WTC11 (cell line): ENCODE measurements at regions not wholly inside any gene's neighbourhood (a gene's known extent, or its start where the extent isn't known, plus 50 kb on each side); places are given as distances from the start of the nearest gene placed in this dataset.

Experiments used
- ATAC-seq: fragments of 200-7000 bp; cut with Tn5 transposase; 2 replicates; pipeline ENCODE4 v1.10.0; 2021; ENCODE audit warnings: mild to moderate bottlenecking, moderate library complexity
- CTCF ChIA-PET: fragments of 300-600 bp; sonication (Branson Sonifier 250); formaldehyde crosslinking; loops from one replicate; lab custom pipeline; 2021; ENCODE audit warnings: antibody characterized with exemption; lab: Charles Lee
- POLR2A ChIA-PET: fragments of 350-600 bp; sonication (Branson Sonifier 250); formaldehyde crosslinking; loops from one replicate; lab custom pipeline; 2021; ENCODE audit warnings: antibody characterized with exemption; lab: Charles Lee
- DNase-seq: peaks from one replicate; pipeline ENCODE4 v3.0.0; 2021; ENCODE audit warnings: low spot score
- H3K27ac Mint-ChIP-seq: 2 replicates; pipeline ENCODE4 v1.8.0; 2021; ENCODE audit warnings: mixed read lengths
- H3K27me3 Mint-ChIP-seq: 2 replicates; pipeline ENCODE4 v1.8.0; 2021; ENCODE audit warnings: low read depth, mild to moderate bottlenecking, moderate library complexity, mixed read lengths
- H3K36me3 Mint-ChIP-seq: 2 replicates; pipeline ENCODE4 v1.8.0; 2021; ENCODE audit warnings: mixed read lengths
- H3K4me1 Mint-ChIP-seq: 2 replicates; pipeline ENCODE4 v1.8.0; 2022; ENCODE audit warnings: mixed read lengths
- H3K4me3 Mint-ChIP-seq: 2 replicates; pipeline ENCODE4 v1.8.0; 2021; ENCODE audit warnings: mild to moderate bottlenecking, moderate library complexity, mixed read lengths
- H3K9me3 Mint-ChIP-seq: 2 replicates; pipeline ENCODE4 v1.8.0; 2021; ENCODE audit warnings: mixed read lengths
- ATF6 ChIP-seq: sonication (generic); formaldehyde crosslinking; IDR thresholded peaks from 2 replicates; pipeline ENCODE4 v1.8.1; 2023; ENCODE audit warnings: mild to moderate bottlenecking, missing genetic modification reagents
- CBFB ChIP-seq: sonication (generic); formaldehyde crosslinking; IDR thresholded peaks from 2 replicates; pipeline ENCODE4 v1.8.1; 2022; ENCODE audit warnings: mild to moderate bottlenecking, low read depth, missing genetic modification reagents
- CREB1 ChIP-seq: sonication (generic); formaldehyde crosslinking; IDR thresholded peaks from 2 replicates; pipeline ENCODE4 v1.8.0; 2023; ENCODE audit warnings: mild to moderate bottlenecking, missing genetic modification reagents
- E2F1 ChIP-seq: sonication (generic); formaldehyde crosslinking; IDR thresholded peaks from 2 replicates; pipeline ENCODE4 v1.8.0; 2022; ENCODE audit warnings: mild to moderate bottlenecking, missing genetic modification reagents
- E2F5 ChIP-seq: sonication (generic); formaldehyde crosslinking; IDR thresholded peaks from 2 replicates; pipeline ENCODE4 v1.8.1; 2022; ENCODE audit warnings: mild to moderate bottlenecking, moderate library complexity, missing genetic modification reagents
- ELF4 ChIP-seq: sonication (generic); formaldehyde crosslinking; IDR thresholded peaks from 2 replicates; pipeline ENCODE4 v1.8.1; 2022; ENCODE audit warnings: low read depth, mild to moderate bottlenecking, moderate library complexity, missing genetic modification reagents
- FOXJ3 ChIP-seq: sonication (generic); formaldehyde crosslinking; IDR thresholded peaks from 2 replicates; pipeline ENCODE4 v1.9.0; 2021; ENCODE audit warnings: missing genetic modification reagents, mild to moderate bottlenecking, borderline replicate concordance
- FOXP1 ChIP-seq: sonication (generic); formaldehyde crosslinking; IDR thresholded peaks from 2 replicates; pipeline ENCODE4 v1.8.0; 2022; ENCODE audit warnings: missing genetic modification reagents, mild to moderate bottlenecking, moderate library complexity, borderline replicate concordance
- GABPB1 ChIP-seq: sonication (generic); formaldehyde crosslinking; IDR thresholded peaks from 2 replicates; pipeline ENCODE4 v1.8.1; 2023; ENCODE audit warnings: mild to moderate bottlenecking, missing genetic modification reagents
- GRHL2 ChIP-seq: fragments of 250-450 bp; sonication (Bioruptor Pico); IDR thresholded peaks from 2 replicates; pipeline ENCODE4 v1.8.0; 2022; ENCODE audit warnings: mild to moderate bottlenecking, moderate library complexity; ENCODE audit not compliant: insufficient replicate concordance, severe bottlenecking
- HMGA2 ChIP-seq: fragments of 250-450 bp; sonication (Bioruptor Pico); IDR thresholded peaks from 2 replicates; pipeline ENCODE4 v1.4.0; 2021; ENCODE audit warnings: mild to moderate bottlenecking, moderate library complexity
- HMGXB4 ChIP-seq: sonication (generic); formaldehyde crosslinking; IDR thresholded peaks from 2 replicates; pipeline ENCODE4 v1.8.1; 2023; ENCODE audit warnings: mild to moderate bottlenecking, moderate library complexity, missing genetic modification reagents
- IRF2 ChIP-seq: sonication (generic); formaldehyde crosslinking; IDR thresholded peaks from 2 replicates; pipeline ENCODE4 v1.8.0; 2022; ENCODE audit warnings: low read depth, missing genetic modification reagents, borderline replicate concordance
- JAZF1 ChIP-seq: fragments of 250-450 bp; sonication (Bioruptor Pico); IDR thresholded peaks from 2 replicates; pipeline ENCODE4 v1.9.0; 2021; ENCODE audit warnings: moderate library complexity, mild to moderate bottlenecking, inconsistent platforms
- JUN ChIP-seq: sonication (generic); formaldehyde crosslinking; IDR thresholded peaks from 2 replicates; pipeline ENCODE4 v1.8.0; 2023; ENCODE audit warnings: mild to moderate bottlenecking, missing genetic modification reagents
- MLX ChIP-seq: sonication (generic); formaldehyde crosslinking; IDR thresholded peaks from 2 replicates; pipeline ENCODE4 v1.8.1; 2023; ENCODE audit warnings: mild to moderate bottlenecking, missing genetic modification reagents, moderate library complexity
- NFATC4 ChIP-seq: fragments of 250-450 bp; sonication (Bioruptor Pico); IDR thresholded peaks from 2 replicates; pipeline ENCODE4 v1.9.0; 2021; ENCODE audit warnings: mild to moderate bottlenecking
- RORB ChIP-seq: fragments of 250-450 bp; sonication (Bioruptor Pico); IDR thresholded peaks from 2 replicates; pipeline ENCODE4 v1.9.0; 2021; ENCODE audit warnings: mild to moderate bottlenecking
- TP53 ChIP-seq: sonication (generic); formaldehyde crosslinking; IDR thresholded peaks from 2 replicates; pipeline ENCODE4 v1.8.1; 2023; ENCODE audit warnings: mild to moderate bottlenecking, missing genetic modification reagents
- ZNF281 ChIP-seq: sonication (generic); formaldehyde crosslinking; IDR thresholded peaks from 2 replicates; pipeline ENCODE4 v1.8.0; 2023; ENCODE audit warnings: mild to moderate bottlenecking, missing genetic modification reagents
- ZNF396 ChIP-seq: fragments of 250-450 bp; sonication (Bioruptor Pico); IDR thresholded peaks from 2 replicates; pipeline ENCODE4 v1.8.0; 2021; ENCODE audit warnings: mild to moderate bottlenecking, moderate library complexity, borderline replicate concordance

GRCh38 chr7:52691257-52691656 lies 344.2 kb upstream of the POM121L12 start:
- peaks cover 13% of the 10 kb centered on the region for H3K9me3 Mint-ChIP-seq
- ChIA-PET CTCF (no interaction called here), POLR2A (no interaction called here)
- H3K36me3 Mint-ChIP-seq = no peaks in the 10 kb centered on the region
- no peak overlapping the region for H3K4me3 Mint-ChIP-seq
- H3K27me3 Mint-ChIP-seq = no peaks in the 10 kb centered on the region
- ATAC-seq = no peak
- peaks cover 24% of the 10 kb centered on the region for H3K4me1 Mint-ChIP-seq
- no peak overlapping the region for H3K27ac Mint-ChIP-seq
- no peak for TF ChIP-seq E2F1
- no peak for TF ChIP-seq ZNF396 (CRISPR knock-in tag)
- TF ChIP-seq NFATC4 = no peak
- TF ChIP-seq TP53 = no peak
- no peak for TF ChIP-seq JUN (CRISPR knock-in tag)
- TF ChIP-seq ELF4 (CRISPR knock-in tag) = no peak
- no peak for DNase-seq

- Mint-ChIP-seq H3K4me1 (peaks cover 12% of the 10 kb centered on the region), H3K27ac (no peak overlapping the region), H3K4me3 (no peak overlapping the region), H3K9me3 (peaks cover 13% of the 10 kb centered on the region), H3K27me3 (no peaks in the 10 kb centered on the region), H3K36me3 (no peaks in the 10 kb centered on the region)
- DNase-seq = no peak
- ChIA-PET CTCF (no interaction called here), POLR2A (no interaction called here)
- no peak for ATAC-seq
- TF ChIP-seq ATF6 (CRISPR knock-in tag) (no peak), RORB (no peak), FOXP1 (CRISPR knock-in tag) (no peak), ELF4 (CRISPR knock-in tag) (no peak), HMGA2 (no peak), CBFB (CRISPR knock-in tag) (no peak), MLX (CRISPR knock-in tag) (no peak), JAZF1 (CRISPR knock-in tag) (no peak), E2F5 (CRISPR knock-in tag) (no peak), GABPB1 (no peak), HMGXB4 (no peak), GRHL2 (no peak), FOXJ3 (CRISPR knock-in tag) (no peak), CREB1 (CRISPR knock-in tag) (no peak), IRF2 (no peak), ZNF281 (CRISPR knock-in tag) (no peak)
These were observed 345.5 kb upstream of the POM121L12 start for GRCh38 chr7:52689912-52690311.
